ENCODE measurements at regions not wholly inside any gene's neighbourhood (a gene's known extent, or its start where the extent isn't known, plus 50 kb on each side); places are given as distances from the start of the nearest gene placed in this dataset.

DNA sequence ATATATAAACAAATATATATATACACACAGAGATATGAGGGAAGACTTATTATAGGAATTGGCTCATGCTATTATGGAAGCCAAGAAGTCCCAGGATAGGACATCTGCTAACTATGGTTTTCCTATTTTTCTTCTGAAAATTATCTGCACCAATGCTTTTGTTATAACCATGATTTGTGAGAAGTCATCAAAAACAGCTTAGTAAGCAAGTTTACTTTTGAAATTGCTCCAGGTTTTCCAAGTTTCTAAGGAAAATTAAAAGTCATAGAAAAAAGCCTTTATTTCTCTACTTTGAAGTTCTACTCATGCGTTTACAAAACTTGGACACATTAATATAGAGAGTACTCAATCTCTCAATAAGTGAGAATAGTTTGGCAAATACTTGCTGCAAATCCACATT lies 213.1 kb downstream of the TRAM1L1 start:
- no peak for DNase-seq (ENCODE audit: low spot score)

DNA sequence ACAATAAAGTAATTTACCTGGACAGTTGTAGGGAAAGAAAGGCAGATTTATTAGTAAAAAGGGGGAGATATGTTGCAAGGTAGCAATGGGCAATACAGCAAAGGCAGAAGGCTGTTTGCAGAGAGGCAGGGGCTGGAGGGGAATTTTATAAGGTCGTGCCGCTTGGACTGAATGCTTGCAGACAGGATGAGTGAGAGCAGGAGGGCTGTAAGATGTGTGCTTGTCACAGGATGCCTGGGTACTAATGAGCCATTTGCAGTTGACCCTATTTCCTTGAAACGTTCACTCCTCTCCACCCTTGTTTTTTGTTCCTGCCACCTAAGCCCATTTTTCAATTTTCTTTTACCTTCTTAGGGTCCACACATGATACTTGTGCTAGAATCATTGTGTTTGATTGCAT lies 214.7 kb downstream of the TRAM1L1 start:
- DNase-seq (ENCODE audit: low spot score): no peak

DNA sequence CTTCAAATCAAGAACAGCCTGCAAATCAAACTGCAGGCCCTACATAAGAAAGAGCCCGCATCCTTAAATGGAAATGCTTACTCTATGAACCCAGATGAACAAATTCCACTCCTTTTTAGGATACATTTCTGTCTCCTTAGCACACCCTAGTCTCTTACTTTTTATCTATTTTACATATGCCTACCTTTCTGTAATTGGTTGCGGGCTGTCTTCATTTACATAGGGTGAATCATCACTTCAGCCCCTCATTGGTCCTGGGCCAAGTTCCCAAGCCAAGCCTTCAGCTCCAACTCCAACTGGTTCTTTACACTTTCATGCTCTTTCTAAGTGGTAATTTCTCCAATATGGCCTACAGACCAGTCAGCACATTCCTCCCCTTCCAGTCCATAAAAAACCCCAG lies 219.3 kb downstream of the TRAM1L1 start:
- no peak for DNase-seq (ENCODE audit: low spot score)

DNA sequence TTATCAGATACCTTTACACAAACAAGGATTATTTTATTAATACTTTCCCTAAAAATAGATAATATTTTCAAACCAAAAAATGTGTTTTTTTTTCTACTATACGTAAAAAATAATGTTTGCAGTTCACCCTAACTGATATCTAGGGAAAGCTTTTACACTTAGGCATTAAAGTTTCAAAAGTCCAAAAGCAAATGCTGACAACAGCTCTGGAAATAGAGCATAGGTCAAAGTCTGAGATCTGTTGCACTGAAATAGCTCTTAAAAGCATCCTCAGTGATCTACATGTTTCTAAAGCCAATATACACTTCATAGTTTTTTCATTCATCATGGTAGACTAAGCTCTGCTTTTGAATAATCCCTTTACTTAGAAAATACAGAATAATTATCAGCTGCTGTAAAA lies 222.8 kb downstream of the TRAM1L1 start:
- no peak for DNase-seq (ENCODE audit: low spot score)

DNA sequence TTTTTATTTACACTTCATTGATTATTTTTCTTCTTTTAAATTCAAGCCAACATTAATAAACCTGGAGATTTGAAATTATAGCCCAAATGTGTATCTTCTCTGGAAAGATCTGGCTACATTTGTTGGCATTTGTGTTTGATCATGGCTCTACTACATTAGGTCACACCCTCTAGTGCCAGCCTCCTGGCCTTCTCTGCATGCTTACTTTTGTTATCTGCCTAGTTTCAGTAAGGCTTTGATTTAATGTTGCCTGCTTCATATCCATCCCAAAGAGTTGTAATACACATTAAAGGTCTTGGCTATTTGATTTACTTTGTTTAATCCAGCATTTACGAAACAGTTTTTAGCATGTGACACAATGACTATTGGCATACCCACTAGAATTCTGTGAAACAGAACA lies 224.5 kb downstream of the TRAM1L1 start:
- no peak for DNase-seq (ENCODE audit: low spot score)

DNA sequence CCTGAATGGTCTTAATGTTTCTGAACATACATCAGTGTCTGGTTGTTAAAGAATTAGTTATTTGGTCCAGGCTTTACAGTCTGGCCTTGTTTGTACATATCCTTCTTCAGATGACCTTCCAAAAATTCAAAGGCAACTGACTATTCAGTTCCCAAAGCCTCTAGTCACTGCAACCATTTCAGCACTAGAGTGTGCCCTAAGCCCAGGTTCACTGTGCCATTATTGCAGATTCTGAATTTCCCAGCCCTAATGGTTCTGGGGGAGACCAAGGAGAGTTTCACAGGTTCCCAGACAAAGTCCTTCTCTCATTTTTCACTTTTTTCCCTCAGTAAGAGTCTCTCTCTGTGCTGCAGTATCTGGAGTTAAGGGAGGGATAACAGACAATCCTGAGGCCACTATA lies 235.8 kb downstream of the TRAM1L1 start:
- no peak for DNase-seq (ENCODE audit: low spot score)

DNA sequence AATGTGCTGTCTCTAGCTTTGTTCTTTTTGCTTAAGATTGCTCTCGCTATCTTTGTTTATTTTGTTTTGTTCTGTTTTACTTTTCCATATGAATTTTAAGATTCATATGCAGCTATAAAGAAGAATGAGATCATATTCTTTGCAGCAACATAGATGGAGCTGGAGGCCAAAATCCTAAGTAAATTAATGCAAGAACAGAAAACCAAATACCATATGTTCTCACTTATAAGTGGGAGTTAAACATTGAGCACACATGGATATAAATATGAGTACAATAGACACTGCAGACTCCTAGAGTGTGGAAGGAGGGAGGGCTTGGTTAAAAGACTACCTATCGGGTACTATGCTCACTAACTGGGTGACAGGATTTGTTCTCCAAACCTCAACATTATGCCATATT lies 237.8 kb downstream of the TRAM1L1 start:
- DNase-seq (ENCODE audit: low spot score): no peak

DNA sequence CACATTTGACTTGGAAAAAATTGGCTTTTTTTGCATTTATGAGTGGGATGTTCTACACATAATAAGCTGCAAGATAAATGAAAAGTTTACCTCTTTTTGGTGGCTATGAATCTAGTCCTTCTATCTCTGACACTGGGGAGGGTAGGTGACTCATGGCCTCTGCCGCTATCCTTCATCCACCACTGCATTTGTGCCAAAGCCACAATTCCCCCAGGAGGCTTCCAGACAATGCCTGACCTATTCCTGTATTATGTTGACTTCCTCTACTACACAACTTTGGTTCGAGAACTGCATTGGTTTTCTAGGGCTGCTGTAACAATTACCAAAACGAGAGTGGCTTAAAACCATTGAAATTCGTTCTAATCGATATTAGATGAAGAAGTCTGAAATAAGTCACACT lies 245.6 kb downstream of the TRAM1L1 start:
- DNase-seq (ENCODE audit: low spot score): no peak

DNA sequence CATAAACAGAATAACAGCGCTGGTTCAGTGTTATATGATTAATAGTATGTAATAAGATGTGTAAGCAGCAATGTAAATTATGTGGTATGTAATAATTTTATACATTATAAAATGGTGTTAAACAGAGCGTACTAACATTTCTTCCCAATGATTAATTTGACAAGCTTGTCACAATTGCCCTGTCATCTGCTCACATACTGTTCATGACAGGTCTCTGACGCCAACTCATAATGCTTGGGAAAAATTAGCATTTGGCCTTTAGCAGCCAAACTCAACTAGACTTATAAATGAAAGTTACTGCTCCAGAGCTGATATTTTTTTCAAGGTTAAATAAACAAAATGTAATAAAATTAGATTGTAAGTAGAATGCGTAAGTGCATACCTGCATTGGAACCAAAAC lies 246.8 kb downstream of the TRAM1L1 start:
- DNase-seq (ENCODE audit: low spot score): no peak

DNA sequence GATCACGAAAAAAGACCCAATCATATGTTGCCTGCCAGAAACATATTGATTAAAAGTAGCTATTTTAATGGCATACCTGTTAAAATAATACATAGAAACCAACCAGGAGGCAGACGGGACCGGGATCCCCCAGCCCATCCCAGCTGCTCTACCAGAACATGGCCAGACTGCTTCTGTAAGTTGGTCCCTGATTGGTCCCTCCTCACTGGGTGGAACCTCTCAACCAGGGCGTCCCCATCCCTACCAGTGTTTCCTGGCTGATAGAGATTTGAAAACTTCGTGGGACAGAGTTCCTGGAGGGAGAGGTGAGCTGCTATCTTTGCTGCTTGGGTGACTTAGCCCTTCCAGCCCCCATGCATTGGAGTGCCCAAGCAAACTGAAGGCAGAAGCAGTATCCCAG lies 256.2 kb downstream of the TRAM1L1 start:
- no peak for DNase-seq (ENCODE audit: low spot score)

DNA sequence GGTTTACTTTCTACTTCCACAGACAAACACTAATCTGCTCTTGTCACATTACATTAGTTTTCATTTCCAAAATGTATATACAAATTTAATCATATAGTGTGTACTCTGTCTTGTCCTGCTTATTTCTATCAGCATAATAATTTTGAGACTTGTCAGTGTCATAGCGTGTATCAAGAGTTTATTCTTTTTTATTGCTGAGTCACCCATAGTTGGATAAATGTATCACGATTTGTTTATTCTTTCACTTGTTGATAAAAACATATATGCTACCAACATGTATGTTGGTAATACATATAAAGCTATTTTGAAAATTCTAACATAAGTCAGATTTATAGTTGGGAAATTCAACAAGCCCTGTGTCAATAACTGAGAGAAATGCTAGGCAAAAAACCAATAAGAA lies 261.2 kb downstream of the TRAM1L1 start:
- no peak for DNase-seq (ENCODE audit: low spot score)

DNA sequence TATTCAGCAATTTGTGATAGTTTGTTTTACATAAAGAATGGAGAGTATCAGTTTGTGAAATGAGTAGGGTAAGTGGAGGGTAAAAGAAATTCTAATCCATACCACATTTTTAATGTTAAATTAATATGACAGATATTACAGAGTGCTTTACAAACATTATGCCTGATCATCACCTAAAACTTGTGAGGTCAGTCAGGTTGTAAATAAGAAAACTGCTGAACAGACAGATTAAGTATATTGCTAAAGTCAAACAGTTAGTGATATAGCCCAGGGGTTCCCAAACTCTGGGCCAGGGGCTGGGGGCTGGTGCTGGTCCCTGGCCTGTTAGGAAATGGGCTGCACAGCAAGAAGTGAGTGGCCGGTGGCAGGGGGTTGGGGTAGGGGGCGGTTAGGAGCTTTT lies 273.6 kb downstream of the TRAM1L1 start:
- no peak for DNase-seq (ENCODE audit: low spot score)

DNA sequence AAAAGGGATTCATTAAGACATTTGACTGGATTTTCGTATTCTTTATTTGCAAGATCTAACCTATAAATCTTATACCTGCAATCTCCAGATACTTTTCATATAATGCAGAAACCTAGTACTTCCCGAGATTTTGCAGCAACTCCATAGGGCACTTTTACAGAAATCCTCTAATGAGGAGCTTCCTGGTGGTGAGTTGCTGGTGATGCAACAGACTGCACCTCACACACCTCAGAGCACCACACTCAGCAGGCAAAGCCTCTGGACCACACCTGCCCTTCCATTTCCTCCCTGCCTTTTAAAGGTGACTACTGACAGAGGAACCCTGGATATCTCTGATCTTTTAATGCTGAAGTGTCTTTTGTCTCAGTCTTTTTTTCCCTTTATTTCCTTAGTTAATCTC lies 289.4 kb downstream of the TRAM1L1 start:
- no peak for DNase-seq (ENCODE audit: low spot score)

DNA sequence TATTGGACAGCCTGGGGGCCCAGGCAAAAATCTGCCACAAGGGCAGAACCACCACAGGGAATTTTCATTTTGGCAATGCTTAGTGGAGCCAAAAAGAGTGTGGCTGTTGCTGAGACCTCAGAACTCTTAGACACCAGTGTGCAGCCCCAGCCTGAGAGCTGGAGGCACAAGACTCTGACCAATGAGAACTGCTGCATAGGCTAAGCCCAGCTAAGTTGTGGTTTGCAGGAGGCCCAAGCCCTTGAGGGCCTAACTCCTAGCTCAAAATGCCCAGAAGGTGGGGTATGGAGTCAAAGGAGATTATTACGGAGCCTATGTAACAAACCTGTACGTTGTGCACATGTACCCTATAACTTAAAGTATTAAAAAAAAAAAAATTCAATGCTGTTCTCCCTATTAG lies 296.7 kb downstream of the TRAM1L1 start:
- DNase-seq (ENCODE audit: low spot score): no peak

DNA sequence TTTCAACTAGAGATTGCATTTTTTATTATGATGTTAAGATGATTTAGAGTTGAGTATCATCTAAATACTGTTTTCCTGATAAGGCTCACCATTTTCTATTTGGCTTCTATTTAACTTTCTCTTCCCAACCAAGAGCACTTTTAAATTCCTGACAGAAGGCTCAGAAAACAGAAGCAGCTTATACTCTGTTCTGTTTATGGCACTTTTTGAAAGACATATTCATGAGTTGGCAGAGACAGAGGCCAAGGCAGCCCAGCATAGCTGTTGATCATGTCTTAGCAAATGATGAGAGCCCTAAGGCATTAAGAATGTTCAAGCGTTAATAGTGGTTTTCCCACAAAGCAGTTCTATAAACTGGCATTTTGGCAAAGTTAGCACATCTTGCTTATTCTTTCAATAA lies 330.3 kb downstream of the TRAM1L1 start:
- DNase-seq (ENCODE audit: low spot score): no peak

DNA sequence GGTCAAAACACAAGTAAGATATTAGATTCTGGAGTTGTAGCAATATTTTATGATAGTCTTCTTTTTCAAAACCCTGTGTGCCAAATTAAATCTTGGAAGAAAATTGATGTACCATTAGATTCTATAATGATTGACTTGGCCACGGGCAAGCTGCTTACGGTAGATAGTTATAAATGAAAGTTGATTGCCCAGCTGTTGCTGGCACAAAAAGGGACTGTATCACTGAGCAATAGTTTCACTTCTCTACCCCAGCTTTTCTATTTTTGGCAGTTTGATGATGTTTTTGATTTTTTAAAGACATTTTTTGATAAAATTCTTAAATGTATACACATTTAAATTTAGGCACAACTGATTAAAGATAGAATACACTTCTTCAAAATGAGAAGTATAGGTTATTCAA lies 333.3 kb downstream of the TRAM1L1 start:
- DNase-seq (ENCODE audit: low spot score): no peak

DNA sequence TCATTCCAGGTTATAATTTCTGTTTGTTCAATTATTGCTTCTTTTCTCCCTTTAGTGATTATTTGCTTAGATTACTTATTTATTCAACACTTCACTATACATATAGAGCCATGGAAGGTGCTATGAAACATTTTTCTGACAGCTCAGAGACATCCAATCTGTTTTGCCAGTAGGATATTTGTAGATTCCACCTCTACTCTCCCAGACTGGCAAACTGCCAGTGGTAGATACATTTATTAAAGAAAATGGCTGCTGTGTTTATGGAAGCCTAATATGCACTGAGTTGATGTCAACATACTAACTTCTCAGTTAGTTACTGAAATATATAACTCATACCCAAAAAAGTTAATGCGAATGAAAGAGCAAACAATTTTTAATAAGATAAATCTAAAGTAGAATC lies 348.6 kb downstream of the TRAM1L1 start:
- DNase-seq (ENCODE audit: low spot score): no peak

DNA sequence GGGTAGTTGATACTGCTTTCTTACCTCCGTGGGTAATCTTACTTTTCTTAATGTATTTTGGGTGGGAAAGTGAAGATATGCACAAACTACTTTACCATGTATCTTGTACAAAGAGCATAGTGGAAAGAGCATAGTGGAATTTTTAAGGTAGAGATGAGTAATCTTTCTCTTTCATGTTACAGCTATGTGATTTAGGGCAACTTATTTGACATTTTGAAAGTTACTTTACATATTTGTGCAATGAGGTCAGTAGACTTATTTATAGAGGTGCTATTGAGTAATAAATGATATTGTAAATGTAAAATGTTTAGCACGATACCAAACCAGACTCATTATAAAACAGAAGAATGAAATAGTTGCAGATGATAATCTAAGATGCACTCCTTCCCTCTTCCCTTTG lies 351.2 kb downstream of the TRAM1L1 start:
- no peak for DNase-seq (ENCODE audit: low spot score)

DNA sequence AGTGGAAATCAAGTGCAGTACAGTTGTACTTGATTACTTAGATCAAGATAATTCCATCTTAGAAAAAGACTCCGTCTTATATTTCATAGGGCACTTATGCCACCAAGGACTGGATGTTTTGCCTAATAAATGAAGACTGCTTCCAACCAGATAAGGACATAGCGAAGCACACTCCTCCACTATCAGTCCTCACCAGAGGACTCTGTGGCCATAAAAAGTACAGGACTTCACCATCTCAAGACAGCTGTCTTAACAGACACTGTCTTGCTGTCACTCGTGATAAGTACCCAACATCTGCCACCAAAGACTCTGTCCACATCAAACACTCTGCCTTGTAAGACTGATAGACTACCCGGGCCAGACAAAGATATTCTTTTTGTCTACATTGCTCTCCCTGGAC lies 352.0 kb downstream of the TRAM1L1 start:
- no peak for DNase-seq (ENCODE audit: low spot score)

DNA sequence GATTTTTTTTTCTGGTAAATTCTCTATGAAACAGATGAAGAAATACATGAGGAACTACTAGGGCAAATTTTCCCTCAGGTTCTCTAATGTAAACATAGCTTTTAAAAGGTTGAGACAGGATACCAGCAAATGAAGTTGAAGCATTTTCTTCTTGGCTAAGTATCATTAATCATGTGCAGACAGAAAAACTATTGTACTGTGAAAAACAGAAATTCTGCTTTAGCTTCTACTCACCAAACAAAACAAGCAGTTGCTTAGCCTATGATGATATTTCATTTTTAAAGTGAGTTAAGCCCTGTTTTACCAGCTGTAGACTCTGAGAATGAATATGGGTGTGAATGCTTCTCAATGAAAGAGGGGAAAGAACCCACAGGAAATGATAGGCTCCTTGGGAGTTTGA lies 358.9 kb downstream of the TRAM1L1 start:
- no peak for DNase-seq (ENCODE audit: low spot score)

DNA sequence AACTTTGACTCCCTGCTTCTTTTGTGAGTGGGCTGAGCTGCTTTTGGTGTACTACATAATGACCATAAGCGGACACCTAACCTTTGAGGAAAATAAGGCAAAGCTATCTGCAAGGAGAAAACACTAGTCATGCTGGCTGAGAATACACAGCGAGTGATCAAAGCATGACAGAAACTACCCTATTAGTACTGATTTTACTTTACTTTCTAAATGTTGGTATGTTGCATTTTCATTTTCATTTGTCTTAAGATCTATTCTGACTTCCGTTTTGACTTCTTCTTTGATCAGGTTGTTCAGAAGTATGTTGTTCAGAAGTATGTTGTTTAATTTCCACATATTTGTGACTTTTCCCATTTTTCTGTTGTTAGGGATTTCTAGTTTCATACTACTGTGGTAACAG lies 361.1 kb downstream of the TRAM1L1 start:
- no peak for DNase-seq (ENCODE audit: low spot score)

DNA sequence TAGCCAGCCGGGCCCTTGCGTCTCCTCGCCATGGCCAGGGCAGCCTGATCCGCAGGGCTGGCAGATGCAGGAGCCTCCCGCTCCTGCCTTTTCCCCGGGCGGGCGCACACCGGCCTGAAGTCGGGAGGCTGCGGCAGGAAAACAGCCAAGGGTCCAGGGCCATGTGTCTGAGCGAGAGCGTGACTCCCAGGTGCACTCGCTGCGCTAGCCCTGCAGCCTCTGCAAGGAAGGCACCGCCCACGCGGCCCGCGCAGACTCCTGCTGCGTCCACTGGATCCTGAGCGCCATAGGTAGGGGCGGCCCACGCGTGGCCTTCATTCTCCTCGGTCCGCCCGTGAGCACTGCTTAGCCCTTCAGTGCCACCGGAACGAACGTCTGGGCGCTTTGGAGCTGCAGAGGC lies 379.9 kb downstream of the TRAM1L1 start:
- no peak for DNase-seq (ENCODE audit: low spot score)

DNA sequence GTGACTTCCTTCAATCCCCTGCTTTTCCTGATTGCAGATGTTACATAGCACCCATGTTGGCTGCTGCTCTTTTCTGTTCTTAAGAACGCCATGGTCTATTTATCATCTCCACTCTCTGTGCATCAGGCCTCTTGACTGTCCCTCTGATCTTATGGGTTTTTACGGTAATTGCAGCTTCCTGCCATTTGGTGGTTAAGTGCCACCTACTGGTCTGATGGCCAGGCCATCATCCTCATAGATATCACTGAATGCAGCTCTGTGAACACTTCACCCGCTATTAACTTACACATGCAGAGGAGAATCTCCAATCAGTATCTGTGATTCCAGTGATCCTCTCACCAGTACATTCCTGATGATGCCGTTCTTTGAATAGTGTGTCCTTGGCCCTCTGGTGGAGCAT lies 382.4 kb downstream of the TRAM1L1 start:
- DNase-seq (ENCODE audit: low spot score): no peak

DNA sequence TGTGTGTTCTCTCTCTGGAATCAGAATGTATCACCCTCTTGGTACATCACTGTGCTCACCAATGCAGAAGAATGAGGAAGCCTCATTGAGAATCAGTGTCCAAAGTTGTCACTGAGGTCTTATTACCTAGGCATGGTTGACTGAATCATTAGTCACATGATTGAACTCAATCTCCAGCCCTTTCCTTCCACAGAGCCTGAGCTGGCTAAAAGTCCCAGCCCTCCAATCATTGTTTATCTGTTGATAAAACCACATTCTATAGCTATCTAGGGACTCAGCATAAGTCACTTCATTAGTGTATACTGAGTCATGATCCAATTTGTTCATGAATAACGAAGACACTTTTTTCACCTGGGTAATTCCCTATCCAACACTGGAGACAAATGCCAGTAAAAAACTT lies 396.8 kb downstream of the TRAM1L1 start:
- DNase-seq (ENCODE audit: low spot score): no peak

DNA sequence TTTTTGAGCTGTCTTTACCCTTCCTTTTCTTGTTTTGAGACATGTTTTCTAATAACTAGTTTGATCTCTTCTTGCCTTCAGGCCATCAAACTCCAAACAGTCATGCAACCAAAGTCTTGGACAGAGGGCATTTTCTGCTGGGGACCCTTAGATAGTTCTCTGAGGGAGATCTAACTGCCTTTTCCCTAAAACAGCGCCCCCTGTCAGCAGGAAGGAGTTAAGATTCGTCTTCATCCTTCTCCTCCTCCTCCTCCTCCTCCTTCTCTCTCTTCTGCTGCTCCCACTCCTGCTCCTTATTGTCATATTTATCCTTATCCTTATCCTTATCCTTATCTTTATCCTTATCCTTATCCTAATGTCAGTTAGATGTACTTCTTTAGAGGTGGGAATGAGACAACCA lies 417.2 kb downstream of the TRAM1L1 start:
- no peak for DNase-seq (ENCODE audit: low spot score)
